Psoas muscle (tissue), 7 donors: ENCODE measurements at regions not wholly inside any gene's neighbourhood (a gene's known extent, or its start where the extent isn't known, plus 50 kb on each side); places are given as distances from the start of the nearest gene placed in this dataset.

Experiments used
- ATAC-seq, 4 donors: fragments of 200-7000 bp; cut with Tn5 transposase; one replicate each; pipeline ENCODE4 v1.9.1; 2020; ENCODE audit warnings: moderate library complexity in 3 of 4, mild to moderate bottlenecking in 2 of 4
- DNase-seq, 2 donors: peaks; one replicate each; pipeline ENCODE4 v3.0.0-alpha.2; 2020
- H3K27ac ChIP-seq: fragments of 200-600 bp; one replicate; pipeline ENCODE4 v1.8.0; 2022
- H3K27me3 ChIP-seq, 3 donors: fragments of 200-600 bp in 1 of 3; one replicate each; pipeline versions ENCODE4 v1.6.1 to v1.8.0; 2013 to 2022; ENCODE audit warnings: low read length in 2 of 3, mild to moderate bottlenecking in 2 of 3, moderate library complexity in 1 of 3; ENCODE audit not compliant: insufficient read depth in 3 of 3
- H3K36me3 ChIP-seq, 2 donors: fragments of 200-600 bp in 1 of 2; one replicate each; pipeline versions ENCODE4 v1.6.1 to v1.8.0; 2013 to 2022; ENCODE audit warnings: low read depth in 1 of 2, mild to moderate bottlenecking in 1 of 2, moderate library complexity in 1 of 2; ENCODE audit not compliant: insufficient read depth in 1 of 2
- H3K4me1 ChIP-seq: fragments of 200-600 bp; one replicate; pipeline ENCODE4 v1.8.0; 2022
- H3K4me3 ChIP-seq: fragments of 200-600 bp; one replicate; pipeline ENCODE4 v1.8.0; 2022; ENCODE audit warnings: mild to moderate bottlenecking
- H3K9me3 ChIP-seq: fragments of 200-600 bp; one replicate; pipeline ENCODE4 v1.8.0; 2022
- CTCF ChIP-seq: fragments of 200-600 bp; IDR thresholded peaks from one replicate; pipeline ENCODE4 v1.8.0; 2022; ENCODE audit warnings: antibody characterized with exemption
- WGBS, 3 donors: extraction: QIAGEN DNeasy Blood & Tissue Kit; methylation state at CpG; one replicate each; pipeline versions ENCODE4 v1.1.6 to v1.1.7; 2013; 5-methylcytosine and 5-hydroxymethylcytosine counted together
- intact Hi-C, 2 donors: fragments of 100-400 bp; cut with DNase I; formaldehyde crosslinking; loops; one replicate each; pipeline versions ENCODE4 v1.11.0 to v1.14.2; 2022
- donor health status: healthy with polysubstance abuse.
- donor health status: DM: no; HTN: no; CAD: no; lungs with moderate emphysema.
- donor health status: Bipolar disorder and iron deficiency.
- donor health status: healthy.
- donor health status: DM: yes; HTN: yes; CAD: no.
- donor health status: DM: no; HTN: no; CAD: no.
- donor health status: DM: yes; HTN: yes; CAD: no.

DNA sequence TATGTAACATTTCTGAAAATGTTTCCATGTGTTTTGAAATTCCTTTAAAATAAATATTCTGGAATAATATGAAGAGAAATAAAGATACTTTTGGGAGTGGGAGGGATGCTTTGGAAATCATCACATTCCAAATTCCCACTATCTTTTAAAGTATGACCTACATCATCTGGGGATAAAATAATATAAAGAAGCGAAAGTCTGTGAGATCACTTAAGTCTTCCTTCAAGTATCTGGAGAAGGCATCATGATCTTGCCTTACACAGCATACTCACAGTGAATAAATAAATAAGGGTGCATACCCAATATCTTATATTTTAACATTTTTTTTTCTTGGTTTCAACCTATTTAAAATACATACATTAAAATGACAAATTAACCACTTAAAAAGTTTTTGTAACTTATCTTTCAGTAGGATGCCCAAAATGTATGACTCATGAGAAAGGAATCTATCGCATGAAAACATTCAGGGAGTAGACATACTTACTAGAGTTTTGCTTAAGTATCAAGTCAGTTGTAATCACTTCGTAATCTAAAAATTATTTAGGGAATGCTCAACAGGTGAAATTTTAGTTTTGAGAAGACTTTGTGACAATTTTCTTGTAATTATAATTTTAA is 248.3 kb upstream of the COL3A1 start:
- intact Hi-C loops = no loop called here

DNA sequence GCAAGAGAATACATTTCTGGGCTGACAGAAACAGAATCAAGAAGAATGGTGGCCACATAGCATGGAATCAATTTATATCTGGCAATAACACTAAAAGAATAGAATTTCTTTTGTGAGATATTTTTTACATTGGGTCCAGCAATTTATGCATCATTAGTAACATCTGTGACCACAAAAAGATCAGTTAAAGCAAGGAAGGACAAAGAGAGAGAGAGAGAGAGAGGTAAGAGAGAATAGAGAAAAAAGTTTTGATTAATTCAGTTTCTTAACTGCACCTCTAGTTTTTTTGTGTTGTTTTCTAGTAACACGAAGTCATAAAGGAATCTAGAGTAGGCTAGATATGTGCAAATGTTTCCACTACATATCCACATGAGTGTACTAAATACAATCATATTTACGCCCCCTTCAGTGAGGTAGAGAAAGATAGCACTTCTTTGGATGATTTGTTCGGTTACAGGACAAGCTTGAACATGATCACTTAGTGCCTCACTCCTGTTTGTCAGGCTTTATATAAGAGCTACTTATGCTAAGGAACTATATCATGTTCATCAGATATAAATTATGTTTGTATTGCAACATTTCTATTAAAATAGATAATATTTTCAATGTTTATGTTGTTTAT is 247.4 kb upstream of the COL3A1 start:
- intact Hi-C loops = no loop called here
- Histone ChIP-seq H3K4me3 (no peak overlapping the region), H3K4me1 (no peaks in the 10 kb centered on the region), H3K9me3 (no peaks in the 10 kb centered on the region), H3K27me3 (no peaks in the 10 kb centered on the region), H3K36me3 (no peaks in the 10 kb centered on the region), H3K27ac (no peak overlapping the region)
- ATAC-seq = no peak
- TF ChIP-seq CTCF = no peak
- no peak for DNase-seq
- WGBS, 3 donors = 55 to 61% (median 58%) methylated on average over 3 of the region's 3 CpGs

More for the DNA sequence above, 248.3 kb upstream of the COL3A1 start:
- ATAC-seq (no peak), DNase-seq (no peak)
- no peak for TF ChIP-seq CTCF
- Histone ChIP-seq H3K27ac (no peak overlapping the region), H3K27me3 (no peaks in the 10 kb centered on the region), H3K4me1 (no peaks in the 10 kb centered on the region), H3K36me3 (no peaks in the 10 kb centered on the region), H3K9me3 (no peaks in the 10 kb centered on the region), H3K4me3 (no peak overlapping the region)
- 54 to 71% (median 56%) methylated on average over 3 of the region's 3 CpGs for WGBS, 3 donors

DNA sequence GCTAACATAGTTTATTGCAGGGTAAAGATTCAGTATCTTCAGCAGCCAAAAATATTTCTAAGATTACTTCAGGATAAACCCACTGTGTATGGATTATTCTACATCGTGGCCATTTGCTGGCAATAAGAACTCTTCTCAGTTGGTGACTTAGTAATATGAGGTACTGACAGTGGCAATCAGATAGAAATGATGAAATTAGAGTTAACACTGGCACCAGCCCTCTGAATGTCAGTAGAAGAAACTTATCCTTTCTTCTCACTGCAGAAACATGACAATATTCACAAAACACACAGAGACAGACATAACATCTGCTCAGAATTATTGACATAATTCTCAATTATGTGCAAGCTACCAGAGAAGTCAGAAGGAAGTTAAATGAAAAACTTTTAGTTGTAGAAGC is 246.3 kb upstream of the COL3A1 start:
- no peaks in the 10 kb centered on the region for H3K9me3 ChIP-seq
- no peak for TF ChIP-seq CTCF
- intact Hi-C loops = no loop called here
- no peak for ATAC-seq
- no peak for DNase-seq
- 14 to 23% (median 20%) methylated on average over 1 of the region's 1 CpG for WGBS, 3 donors
- H3K36me3 ChIP-seq = no peaks in the 10 kb centered on the region
- H3K27ac ChIP-seq = no peak overlapping the region
- H3K4me3 ChIP-seq = no peak overlapping the region
- H3K4me1 ChIP-seq = no peaks in the 10 kb centered on the region
- no peaks in the 10 kb centered on the region for H3K27me3 ChIP-seq

DNA sequence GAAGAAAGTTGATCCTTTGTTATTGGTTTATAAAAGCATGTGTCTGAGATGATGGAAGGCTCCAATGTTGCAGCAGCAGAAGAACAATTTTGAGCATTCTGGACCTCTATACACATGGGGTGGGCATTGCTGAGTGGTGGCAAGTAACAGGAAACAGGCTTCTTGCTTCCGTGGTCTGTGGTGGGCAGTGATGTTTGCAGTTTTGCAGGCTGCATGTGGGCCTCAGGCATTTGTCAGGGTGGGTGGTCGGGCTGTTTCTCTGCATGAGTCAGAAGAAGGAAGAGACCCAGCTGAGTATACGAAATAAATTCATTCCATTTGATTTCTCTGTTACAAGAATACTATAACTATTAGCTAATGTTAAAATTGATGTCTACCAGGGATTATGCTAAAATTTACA is 239.5 kb upstream of the COL3A1 start:
- Histone ChIP-seq H3K9me3 (no peaks in the 10 kb centered on the region), H3K36me3 (no peaks in the 10 kb centered on the region), H3K4me3 (no peak overlapping the region), H3K4me1 (no peaks in the 10 kb centered on the region), H3K27ac (no peak overlapping the region), H3K27me3 (no peaks in the 10 kb centered on the region)
- intact Hi-C loops = no loop called here
- DNase-seq (no peak), ATAC-seq (no peak)
- no peak for TF ChIP-seq CTCF
- 32 to 49% (median 45%) methylated on average over 3 of the region's 3 CpGs for WGBS, 3 donors

- intact Hi-C loops = no loop called here
- ATAC-seq = no peak
- H3K27me3 ChIP-seq = no peaks in the 10 kb centered on the region
- no peak overlapping the region for H3K27ac ChIP-seq
- H3K36me3 ChIP-seq = no peaks in the 10 kb centered on the region
- DNase-seq = no peak
- H3K9me3 ChIP-seq = no peaks in the 10 kb centered on the region
- no peaks in the 10 kb centered on the region for H3K4me1 ChIP-seq
- no peak overlapping the region for H3K4me3 ChIP-seq
- no peak for TF ChIP-seq CTCF
Measured at GRCh38 chr2:188746727-188747126, 227.4 kb upstream of the COL3A1 start.
